ENCODE measurements at regions not wholly inside any gene's neighbourhood (a gene's known extent, or its start where the extent isn't known, plus 50 kb on each side); places are given as distances from the start of the nearest gene placed in this dataset.

- no peak for TF ChIP-seq SAFB (IDR thresholded peaks at IDR 0.05; ENCODE audit: borderline replicate concordance, low read depth, low read length)
- no peak for TF ChIP-seq EZH2 (IDR thresholded peaks at IDR 0.05; ENCODE audit: borderline replicate concordance, low read depth, low read length)
- TF ChIP-seq ATF7 (IDR thresholded peaks at IDR 0.05): no peak
- no peak for TF ChIP-seq EP300 (IDR thresholded peaks at IDR 0.05; ENCODE audit: low read length)
- TF ChIP-seq CTCF (IDR thresholded peaks at IDR 0.05 in 2 of 3, conservative IDR thresholded peaks at IDR 0.05 in 1 of 3; ENCODE audit: insufficient read depth in 2 of 3, low read depth in 1 of 3, low read length in 3 of 3): no peak
- TF ChIP-seq ZNF133 (CRISPR knock-in tag; IDR thresholded peaks at IDR 0.05): no peak
- TF ChIP-seq NFRKB (IDR thresholded peaks at IDR 0.05; ENCODE audit: low read depth): no peak
- TF ChIP-seq SP2 (IDR thresholded peaks at IDR 0.05; ENCODE audit: extremely low read depth, low read depth, low read length, poor library complexity, severe bottlenecking): no peak
- no peak for TF ChIP-seq CBFA2T3 (IDR thresholded peaks at IDR 0.05)
- no peak for TF ChIP-seq ZBED1 (IDR thresholded peaks at IDR 0.05)
- TF ChIP-seq NBN (IDR thresholded peaks at IDR 0.05; ENCODE audit: low read depth): no peak
- no peak for TF ChIP-seq TARDBP (IDR thresholded peaks at IDR 0.05)
Measured at GRCh38 chr6:99002831-99003230, 55.1 kb upstream of the FBXL4 start.

Measured in K562 (cell line).